Immature natural killer cell (primary cell): ENCODE measurements at regions not wholly inside any gene's neighbourhood (a gene's known extent, or its start where the extent isn't known, plus 50 kb on each side); places are given as distances from the start of the nearest gene placed in this dataset.
"Not testable (repeated sequence)": the region's sequence is repeated elsewhere in the genome, so short reads cannot be mapped to it uniquely, and the experiment has no call there.

Experiments
- DNase-seq, 3 donors: peaks; one replicate each; pipeline ENCODE4 v3.0.0; 2022; ENCODE audit warnings: mixed read lengths in 1 of 3
- H3K27ac Mint-ChIP-seq, 6 donors: one replicate each; pipeline ENCODE4 v1.8.0; 2020; ENCODE audit warnings: mixed read lengths in 6 of 6, mild to moderate bottlenecking in 5 of 6, inconsistent platforms in 4 of 6, moderate library complexity in 3 of 6
- H3K27me3 Mint-ChIP-seq, 3 donors: one replicate each; pipeline ENCODE4 v1.8.0; 2020 to 2021; ENCODE audit warnings: low read depth in 3 of 3, mild to moderate bottlenecking in 3 of 3, mixed read lengths in 3 of 3, moderate library complexity in 3 of 3, inconsistent platforms in 1 of 3
- H3K36me3 Mint-ChIP-seq, 3 donors: one replicate each; pipeline ENCODE4 v1.8.0; 2020; ENCODE audit warnings: mixed read lengths in 3 of 3, inconsistent platforms in 2 of 3, mild to moderate bottlenecking in 2 of 3
- H3K4me1 Mint-ChIP-seq, 2 donors: one replicate each; pipeline ENCODE4 v1.8.0; 2020; ENCODE audit warnings: inconsistent platforms in 2 of 2, mild to moderate bottlenecking in 2 of 2, mixed read lengths in 2 of 2, moderate library complexity in 1 of 2
- H3K4me3 Mint-ChIP-seq, 5 donors: one replicate each; pipeline ENCODE4 v1.8.0; 2020; ENCODE audit warnings: mild to moderate bottlenecking in 5 of 5, mixed read lengths in 5 of 5, inconsistent platforms in 3 of 5, moderate library complexity in 3 of 5
- H3K9me3 Mint-ChIP-seq, 6 donors: one replicate each; pipeline ENCODE4 v1.8.0; 2020; ENCODE audit warnings: mild to moderate bottlenecking in 6 of 6, mixed read lengths in 6 of 6, inconsistent platforms in 4 of 6, moderate library complexity in 3 of 6

GRCh38 chr6:11467364-11467763, 70.2 kb upstream of the TMEM170B start:
- peaks cover 2 to 4% (median 2%) of the 10 kb centered on the region in 3 donors for H3K27me3 Mint-ChIP-seq
- peaks cover 5 to 12% of the 10 kb centered on the region in 2 donors for H3K4me1 Mint-ChIP-seq
- H3K27ac Mint-ChIP-seq: no peak overlapping the region
- H3K36me3 Mint-ChIP-seq: no peaks in the 10 kb centered on the region
- H3K4me3 Mint-ChIP-seq: no peak overlapping the region
- DNase-seq: no peak
- no peaks in the 10 kb centered on the region for H3K9me3 Mint-ChIP-seq

- H3K4me1 Mint-ChIP-seq: peaks cover 10 to 12% of the 10 kb centered on the region in 2 donors
- H3K9me3 Mint-ChIP-seq: no peaks in the 10 kb centered on the region
- H3K4me3 Mint-ChIP-seq: no peak overlapping the region
- no peaks in the 10 kb centered on the region for H3K36me3 Mint-ChIP-seq
- no peak overlapping the region for H3K27ac Mint-ChIP-seq
- no peak for DNase-seq
- H3K27me3 Mint-ChIP-seq: peaks cover 2 to 3% (median 2%) of the 10 kb centered on the region in 3 donors
Measured at GRCh38 chr6:11463398-11463780, 74.2 kb upstream of the TMEM170B start.

DNA sequence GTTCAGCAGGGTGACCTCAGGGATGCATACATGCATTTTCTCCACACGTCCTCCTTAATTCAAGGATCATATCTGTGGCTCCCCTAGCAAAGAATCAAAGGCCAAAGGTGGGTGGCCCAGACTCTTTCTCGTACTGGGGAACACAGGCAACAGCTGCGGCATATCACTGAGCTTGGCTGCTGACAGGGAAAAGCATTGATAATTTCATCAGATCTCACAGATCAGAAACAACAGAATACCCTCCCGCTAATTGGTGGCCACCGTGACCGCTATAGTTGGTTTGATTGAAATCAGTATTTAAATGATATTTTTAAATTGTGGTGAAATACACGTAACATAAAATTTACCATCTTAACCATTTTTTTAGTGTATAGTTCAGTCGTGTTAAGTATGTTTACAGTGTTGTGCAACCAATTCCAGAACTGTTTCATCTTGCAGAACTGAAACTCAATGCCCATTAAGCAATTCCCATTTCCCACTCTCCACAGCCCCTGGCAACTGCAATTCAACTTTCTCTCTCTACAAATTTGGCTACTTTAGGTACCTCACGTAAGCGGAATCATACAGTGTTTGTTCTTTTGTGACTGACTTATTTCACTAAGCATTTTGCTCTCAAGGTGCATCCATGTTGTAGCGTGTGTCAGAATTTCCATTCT, 74.7 kb upstream of the TMEM170B start:
- no peaks in the 10 kb centered on the region for H3K9me3 Mint-ChIP-seq
- H3K4me3 Mint-ChIP-seq: no peak overlapping the region
- H3K27ac Mint-ChIP-seq: no peak overlapping the region

GRCh38 chr6:11460837-11461661, 76.5 kb upstream of the TMEM170B start:
- DNase-seq: no peak
- Mint-ChIP-seq H3K36me3 (peaks cover 0 to 3% (median 0%) of the 10 kb centered on the region in 3 donors), H3K27me3 (peaks cover 0 to 3% (median 0%) of the 10 kb centered on the region in 3 donors), H3K27ac (no peak overlapping the region), H3K4me1 (peaks cover 0 to 5% of the 10 kb centered on the region in 2 donors), H3K4me3 (no peak overlapping the region), H3K9me3 (peaks cover 0 to 3% (median 0%) of the 10 kb centered on the region in 6 donors)

More for the DNA sequence above, 74.7 kb upstream of the TMEM170B start:
- H3K4me1 Mint-ChIP-seq: peaks cover 9 to 10% of the 10 kb centered on the region in 2 donors
- no peaks in the 10 kb centered on the region for H3K36me3 Mint-ChIP-seq
- peaks cover 1 to 3% (median 2%) of the 10 kb centered on the region in 3 donors for H3K27me3 Mint-ChIP-seq
- no peak for DNase-seq

GRCh38 chr6:11460001-11460668, 77.4 kb upstream of the TMEM170B start:
- Mint-ChIP-seq H3K27ac (no peak overlapping the region), H3K9me3 (peaks cover 0 to 4% (median 0%) of the 10 kb centered on the region in 6 donors), H3K27me3 (peaks cover 0 to 3% (median 2%) of the 10 kb centered on the region in 3 donors), H3K4me3 (no peak overlapping the region), H3K36me3 (peaks cover 0 to 6% (median 0%) of the 10 kb centered on the region in 3 donors), H3K4me1 (peaks cover 0 to 5% of the 10 kb centered on the region in 2 donors)
- DNase-seq: peak in 1 of 3 donors; percentile 6

- no peak overlapping the region for H3K27ac Mint-ChIP-seq
- no peak overlapping the region for H3K4me3 Mint-ChIP-seq
- peaks cover 0 to 5% of the 10 kb centered on the region in 2 donors for H3K4me1 Mint-ChIP-seq
- peaks cover 0 to 4% (median 0%) of the 10 kb centered on the region in 6 donors for H3K9me3 Mint-ChIP-seq
- peaks cover 0 to 4% (median 3%) of the 10 kb centered on the region in 3 donors for H3K27me3 Mint-ChIP-seq
- DNase-seq: no peak
- peaks cover 0 to 6% (median 0%) of the 10 kb centered on the region in 3 donors for H3K36me3 Mint-ChIP-seq
Measured at GRCh38 chr6:11459079-11459610, 78.4 kb upstream of the TMEM170B start.

DNA sequence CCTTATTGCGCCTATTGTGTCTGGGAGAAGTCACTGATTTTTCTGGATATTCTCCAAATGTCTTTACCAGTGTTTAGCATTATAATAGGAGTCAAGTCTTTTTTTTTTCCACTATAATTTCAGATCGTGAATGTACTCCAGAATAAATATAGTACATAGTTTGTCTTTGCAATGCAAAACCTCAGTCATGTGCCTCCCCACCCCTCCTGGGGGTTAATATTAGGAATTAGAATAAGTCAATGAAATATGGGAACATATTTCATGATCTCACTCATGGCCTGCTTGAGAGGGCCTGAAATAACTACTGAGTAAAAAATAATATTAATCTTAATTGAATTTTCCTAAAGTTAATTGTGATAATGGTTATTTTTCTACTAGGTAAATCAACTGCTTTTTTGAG, 79.0 kb upstream of the TMEM170B start:
- Mint-ChIP-seq H3K27ac (no peak overlapping the region), H3K4me1 (peaks cover 0 to 5% of the 10 kb centered on the region in 2 donors), H3K4me3 (no peak overlapping the region), H3K27me3 (peaks cover 0 to 6% (median 4%) of the 10 kb centered on the region in 3 donors), H3K9me3 (peaks cover 0 to 4% (median 0%) of the 10 kb centered on the region in 6 donors), H3K36me3 (peaks cover 0 to 6% (median 0%) of the 10 kb centered on the region in 3 donors)
- DNase-seq: no peak

DNA sequence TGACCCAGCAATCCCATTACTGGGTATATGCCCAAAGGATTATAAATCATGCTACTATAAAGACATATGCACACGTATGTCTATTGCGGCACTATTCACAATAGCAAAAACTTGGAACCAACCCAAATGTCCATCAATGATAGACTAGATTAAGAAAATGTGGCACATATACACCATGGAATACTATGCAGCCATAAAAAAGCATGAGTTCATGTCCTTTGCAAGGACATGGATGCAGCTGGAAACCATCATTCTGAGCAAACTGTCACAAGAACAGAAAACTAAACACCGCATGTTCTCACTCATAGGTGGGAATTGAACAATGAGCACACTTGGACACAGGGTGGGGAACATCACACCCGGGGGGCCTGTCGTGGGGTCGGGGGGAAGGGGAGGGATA, 80.1 kb upstream of the TMEM170B start:
- DNase-seq, H3K4me1 Mint-ChIP-seq, H3K27ac Mint-ChIP-seq, H3K36me3 Mint-ChIP-seq, H3K27me3 Mint-ChIP-seq, H3K4me3 Mint-ChIP-seq, H3K9me3 Mint-ChIP-seq: not testable (repeated sequence)

GRCh38 chr6:11452106-11452505, 85.4 kb upstream of the TMEM170B start:
- not testable (repeated sequence) for H3K9me3 Mint-ChIP-seq, H3K4me3 Mint-ChIP-seq, H3K27me3 Mint-ChIP-seq, DNase-seq, H3K27ac Mint-ChIP-seq, H3K4me1 Mint-ChIP-seq, H3K36me3 Mint-ChIP-seq

DNA sequence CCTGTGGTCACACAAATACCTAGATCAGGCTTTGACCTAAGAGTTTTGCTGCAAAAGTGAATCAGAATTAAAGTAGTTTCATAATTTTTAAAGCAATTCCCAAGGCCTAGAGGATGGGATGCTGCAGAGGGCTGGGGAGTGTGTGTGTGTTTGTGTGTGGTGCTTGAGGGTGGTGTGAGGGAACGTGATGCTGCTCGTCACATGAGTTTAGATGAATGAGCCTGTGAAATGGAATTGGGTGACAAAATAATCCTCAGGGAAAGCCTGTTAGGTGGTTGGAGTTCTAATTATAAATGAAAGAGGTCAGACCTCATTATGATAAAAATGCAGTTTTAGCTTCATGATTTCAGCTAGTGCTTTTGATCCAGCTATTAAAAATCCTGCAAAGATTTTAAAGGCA, 87.5 kb upstream of the TMEM170B start:
- peaks cover 0 to 6% (median 0%) of the 10 kb centered on the region in 3 donors for H3K36me3 Mint-ChIP-seq
- no peak overlapping the region for H3K4me3 Mint-ChIP-seq
- H3K9me3 Mint-ChIP-seq: peaks cover 0 to 5% (median 0%) of the 10 kb centered on the region in 6 donors
- H3K27ac Mint-ChIP-seq: no peak overlapping the region
- H3K4me1 Mint-ChIP-seq: no peaks in the 10 kb centered on the region
- DNase-seq: no peak
- peaks cover 4 to 9% (median 8%) of the 10 kb centered on the region in 3 donors for H3K27me3 Mint-ChIP-seq

- peaks cover 3 to 11% (median 9%) of the 10 kb centered on the region in 3 donors for H3K27me3 Mint-ChIP-seq
- no peak for DNase-seq
Measured at GRCh38 chr6:11449408-11449807, 88.1 kb upstream of the TMEM170B start.

DNA sequence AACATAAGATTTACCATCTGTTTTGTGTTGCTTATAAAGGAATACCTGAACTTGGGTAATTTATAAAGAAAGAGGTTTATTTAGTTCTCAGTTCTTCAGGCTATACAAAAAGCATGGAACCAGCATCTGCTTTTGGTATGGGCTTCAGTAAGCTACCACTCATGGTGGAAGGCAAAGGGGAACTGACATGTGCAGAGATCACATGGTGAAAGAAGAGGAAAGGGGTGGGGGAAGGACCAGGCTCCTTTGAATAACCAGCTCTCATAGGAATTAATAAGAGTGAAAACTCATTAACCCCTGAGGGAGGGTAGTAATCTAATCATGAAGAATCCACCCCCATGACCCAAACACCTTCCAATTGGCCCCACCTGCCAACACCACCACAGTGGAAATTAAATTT, 89.5 kb upstream of the TMEM170B start:
- Mint-ChIP-seq H3K27me3 (peaks cover 2 to 9% (median 8%) of the 10 kb centered on the region in 3 donors), H3K4me1 (no peaks in the 10 kb centered on the region), H3K9me3 (peaks cover 0 to 6% (median 0%) of the 10 kb centered on the region in 6 donors), H3K36me3 (peaks cover 0 to 6% (median 5%) of the 10 kb centered on the region in 3 donors), H3K27ac (no peak overlapping the region), H3K4me3 (no peak overlapping the region)
- DNase-seq: no peak

More at GRCh38 chr6:11449408-11449807, 88.1 kb upstream of the TMEM170B start:
- Mint-ChIP-seq H3K4me3 (no peak overlapping the region), H3K4me1 (no peaks in the 10 kb centered on the region), H3K36me3 (peaks cover 0 to 6% (median 5%) of the 10 kb centered on the region in 3 donors), H3K9me3 (peaks cover 0 to 5% (median 0%) of the 10 kb centered on the region in 6 donors), H3K27ac (no peak overlapping the region)

DNA sequence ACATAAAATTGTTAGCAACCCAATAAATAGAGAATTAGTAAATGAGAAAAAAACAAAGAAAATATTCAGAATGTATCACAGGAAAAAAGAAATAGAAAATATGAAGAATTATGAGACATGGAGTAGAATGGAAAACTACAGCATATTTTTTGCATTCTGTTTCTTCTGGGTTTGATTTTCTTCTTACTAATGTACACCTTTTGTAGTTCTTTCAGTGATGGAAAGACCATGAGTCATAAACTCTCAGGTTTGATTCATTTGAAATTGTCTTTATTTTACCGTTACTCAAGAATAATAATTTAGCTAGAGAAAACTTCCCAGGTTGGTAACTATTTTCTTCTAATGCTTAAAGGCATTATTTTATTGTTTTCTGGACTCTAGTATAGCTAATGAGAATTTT, 90.3 kb upstream of the TMEM170B start:
- Mint-ChIP-seq H3K4me1 (no peaks in the 10 kb centered on the region), H3K4me3 (no peak overlapping the region), H3K36me3 (peaks cover 0 to 6% (median 5%) of the 10 kb centered on the region in 3 donors), H3K27me3 (peaks cover 2 to 8% (median 8%) of the 10 kb centered on the region in 3 donors), H3K27ac (no peak overlapping the region), H3K9me3 (peaks cover 0 to 6% (median 0%) of the 10 kb centered on the region in 6 donors)
- DNase-seq: no peak
